Transverse colon (tissue), 4 donors: ENCODE measurements at regions not wholly inside any gene's neighbourhood (a gene's known extent, or its start where the extent isn't known, plus 50 kb on each side); places are given as distances from the start of the nearest gene placed in this dataset.

Source experiments
- DNase-seq: peaks from one replicate; pipeline ENCODE4 v3.0.0-alpha.2; 2019
- H3K27ac ChIP-seq, 4 donors: fragments of 200-600 bp; sonication (generic); 2 replicates each; pipeline ENCODE4 v1.5.1; 2016 to 2018; ENCODE audit warnings: inconsistent platforms in 4 of 4
- H3K27me3 ChIP-seq: fragments of 200-600 bp; sonication (generic); 2 replicates; pipeline ENCODE4 v1.5.1; 2017; ENCODE audit warnings: inconsistent platforms
- H3K36me3 ChIP-seq, 4 donors: fragments of 200-600 bp; sonication (generic); 2 replicates each; pipeline ENCODE4 v1.5.1; 2017 to 2019; ENCODE audit warnings: inconsistent platforms in 4 of 4
- H3K4me1 ChIP-seq, 4 donors: fragments of 200-600 bp; sonication (generic); 2 replicates each; pipeline ENCODE4 v1.5.1; 2017 to 2020; ENCODE audit warnings: inconsistent platforms in 4 of 4
- H3K4me3 ChIP-seq, 4 donors: fragments of 200-600 bp; sonication (generic); 1 replicate in 1 of 4; 2 replicates in 3 of 4; pipeline versions ENCODE4 v1.5.1 to v1.6.1; 2017 to 2019; ENCODE audit warnings: inconsistent platforms in 4 of 4
- H3K9me3 ChIP-seq, 2 donors: fragments of 200-600 bp; sonication (generic); 2 replicates each; pipeline ENCODE4 v1.5.1; 2017 to 2019; ENCODE audit warnings: inconsistent platforms in 2 of 2
- CTCF ChIP-seq, 5 experiments: fragments of 200-600 bp in 3 of 5; fragments of 450-650 bp in 2 of 5; sonication (generic) in 3 of 5; IDR thresholded peaks; 1 replicate in 2 of 5; 2 replicates in 3 of 5; pipeline ENCODE4 v1.5.1; 2016 to 2017; ENCODE audit warnings: antibody characterized with exemption in 5 of 5, inconsistent platforms in 3 of 5, mild to moderate bottlenecking in 2 of 5, moderate library complexity in 1 of 5
- EP300 ChIP-seq: sonication (generic); formaldehyde crosslinking; IDR thresholded peaks from one replicate; pipeline ENCODE4 v1.6.1; 2017; ENCODE audit warnings: antibody characterized with exemption, low read depth
- POLR2A ChIP-seq: fragments of 450-650 bp; IDR thresholded peaks from one replicate; pipeline ENCODE4 v1.6.1; 2016; ENCODE audit warnings: antibody characterized with exemption, mild to moderate bottlenecking, moderate library complexity
- POLR2AphosphoS5 ChIP-seq, 3 donors: sonication (generic); formaldehyde crosslinking; IDR thresholded peaks; one replicate each; pipeline ENCODE4 v1.6.1; 2016; ENCODE audit warnings: antibody characterized with exemption in 3 of 3
- WGBS, 2 donors: methylation state at CpG; one replicate each; pipeline ENCODE4 v1.1.5; 2018; ENCODE audit warnings: low coverage in 1 of 2; 5-methylcytosine and 5-hydroxymethylcytosine counted together
- in situ Hi-C, 4 donors: fragments of 200-750 bp; cut with MboI; loops; one replicate each; pipeline versions ENCODE4 v1.15.0 to v1.15.1; 2017; ENCODE audit warnings: low sequenced_read_pairs in 3 of 4, low pct_ligation_motif_present in 1 of 4, low pct_unique_long_range_greater_than_20kb in 1 of 4
- intact Hi-C: fragments of 100-400 bp; cut with DNase I; formaldehyde crosslinking; loops from one replicate; pipeline ENCODE4 v1.15.1; 2023; ENCODE audit warnings: low total_unique reads

GRCh38 chr9:31612336-31613030, 772.0 kb upstream of the ACO1 start:
- Histone ChIP-seq H3K4me3 (no peak overlapping the region), H3K4me1 (no peaks in the 10 kb centered on the region), H3K36me3 (no peaks in the 10 kb centered on the region), H3K27ac (no peak overlapping the region), H3K27me3 (no peaks in the 10 kb centered on the region), H3K9me3 (no peaks in the 10 kb centered on the region)
- no peak for TF ChIP-seq POLR2AphosphoS5 (IDR thresholded peaks at IDR 0.05)
- TF ChIP-seq EP300, result no peak
- TF ChIP-seq CTCF (IDR thresholded peaks at IDR 0.05), result no peak
- no peak for TF ChIP-seq POLR2A
- intact Hi-C loops (no loop called here), in situ Hi-C loops (no loop called here)
- 82 to 97% methylated on average over 3 of the region's 3 CpGs for WGBS, 2 donors
- DNase-seq, result no peak

- no peak overlapping the region for H3K27ac ChIP-seq
- in situ Hi-C loops, result no loop called here
- no peak for DNase-seq
- H3K27me3 ChIP-seq, result no peaks in the 10 kb centered on the region
- 88 to 97% methylated on average over 4 of the region's 4 CpGs for WGBS, 2 donors
- H3K4me3 ChIP-seq, result no peak overlapping the region
- no peaks in the 10 kb centered on the region for H3K4me1 ChIP-seq
- intact Hi-C loops, result no loop called here
- no peaks in the 10 kb centered on the region for H3K36me3 ChIP-seq
- no peaks in the 10 kb centered on the region for H3K9me3 ChIP-seq
- no peak for TF ChIP-seq POLR2AphosphoS5 (IDR thresholded peaks at IDR 0.05)
- no peak for TF ChIP-seq POLR2A
- TF ChIP-seq EP300, result no peak
- TF ChIP-seq CTCF (IDR thresholded peaks at IDR 0.05), result no peak
Observed at GRCh38 chr9:31615966-31616365, 768.5 kb upstream of the ACO1 start.

GRCh38 chr9:31623511-31623910, 760.9 kb upstream of the ACO1 start:
- no peak for DNase-seq
- Histone ChIP-seq H3K36me3 (no peaks in the 10 kb centered on the region), H3K9me3 (no peaks in the 10 kb centered on the region), H3K4me1 (no peaks in the 10 kb centered on the region), H3K4me3 (no peak overlapping the region), H3K27me3 (no peaks in the 10 kb centered on the region), H3K27ac (no peak overlapping the region)
- TF ChIP-seq EP300 (no peak), POLR2AphosphoS5 (IDR thresholded peaks at IDR 0.05) (no peak), CTCF (IDR thresholded peaks at IDR 0.05) (no peak), POLR2A (no peak)
- 36 to 56% methylated on average over 2 of the region's 2 CpGs for WGBS, 2 donors
- intact Hi-C loops, result no loop called here
- in situ Hi-C loops, result no loop called here

GRCh38 chr9:31629292-31629691, 755.2 kb upstream of the ACO1 start:
- in situ Hi-C loops (no loop called here), intact Hi-C loops (no loop called here)
- DNase-seq, result no peak
- Histone ChIP-seq H3K4me3 (no peak overlapping the region), H3K9me3 (no peaks in the 10 kb centered on the region), H3K27ac (no peak overlapping the region), H3K4me1 (no peaks in the 10 kb centered on the region), H3K27me3 (no peaks in the 10 kb centered on the region), H3K36me3 (no peaks in the 10 kb centered on the region)
- TF ChIP-seq POLR2A (no peak), CTCF (IDR thresholded peaks at IDR 0.05) (no peak), POLR2AphosphoS5 (IDR thresholded peaks at IDR 0.05) (no peak), EP300 (no peak)
